HG03025 (cell line): ENCODE measurements at regions not wholly inside any gene's neighbourhood (a gene's known extent, or its start where the extent isn't known, plus 50 kb on each side); places are given as distances from the start of the nearest gene placed in this dataset.

Experiments used
- ATAC-seq: cut with Tn5 transposase; IDR thresholded peaks from one replicate; pipeline ENCODE4 v1.9.1; 2021; ENCODE audit warnings: mild to moderate bottlenecking, moderate library complexity; ENCODE audit not compliant: unreplicated experiment, low FRiP score

DNA sequence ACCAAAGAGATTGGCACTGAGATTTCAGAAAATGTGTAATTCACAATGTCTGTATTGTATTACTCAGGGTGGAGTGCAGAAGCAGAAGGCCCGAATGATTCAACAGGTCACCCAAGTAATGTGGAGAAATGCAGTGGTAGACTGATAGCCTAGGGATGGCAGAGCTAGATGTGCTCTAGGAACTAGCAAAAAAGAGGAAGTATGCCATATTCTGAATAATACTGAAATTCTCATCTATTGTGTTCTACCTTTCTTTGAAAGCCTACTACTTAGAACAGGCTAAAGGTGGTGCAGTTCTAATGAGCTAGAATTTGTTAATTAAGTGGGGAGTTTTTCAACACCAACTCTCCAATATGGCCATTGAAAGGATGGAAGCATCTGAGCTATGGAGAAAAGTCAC is 1449.8 kb upstream of the MIR17HG start:
- peak; percentile 92 for ATAC-seq

- ATAC-seq: no peak
Measured at GRCh38 chr13:89899302-89900103, 1448.0 kb upstream of the MIR17HG start.

GRCh38 chr13:89900104-89900765 is 1447.3 kb upstream of the MIR17HG start:
- ATAC-seq: no peak

DNA sequence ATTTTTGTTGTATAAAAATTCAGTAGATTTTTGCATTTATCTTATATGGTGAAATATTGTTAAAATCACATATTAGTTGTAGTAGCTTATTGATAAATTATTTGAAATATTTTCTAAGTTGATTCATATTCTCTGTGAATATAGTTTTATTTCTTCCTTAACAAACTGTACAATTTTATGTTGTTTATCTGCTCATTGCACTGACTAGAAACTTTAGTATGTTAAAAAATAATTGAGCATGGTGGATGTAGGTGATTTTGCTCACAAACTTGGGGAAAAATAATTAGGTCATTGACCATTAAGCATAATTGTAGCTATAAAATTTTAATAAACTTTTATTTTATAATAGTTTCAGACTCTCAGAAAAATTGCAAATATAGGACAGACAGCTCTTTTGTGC is 1445.3 kb upstream of the MIR17HG start:
- ATAC-seq: no peak

DNA sequence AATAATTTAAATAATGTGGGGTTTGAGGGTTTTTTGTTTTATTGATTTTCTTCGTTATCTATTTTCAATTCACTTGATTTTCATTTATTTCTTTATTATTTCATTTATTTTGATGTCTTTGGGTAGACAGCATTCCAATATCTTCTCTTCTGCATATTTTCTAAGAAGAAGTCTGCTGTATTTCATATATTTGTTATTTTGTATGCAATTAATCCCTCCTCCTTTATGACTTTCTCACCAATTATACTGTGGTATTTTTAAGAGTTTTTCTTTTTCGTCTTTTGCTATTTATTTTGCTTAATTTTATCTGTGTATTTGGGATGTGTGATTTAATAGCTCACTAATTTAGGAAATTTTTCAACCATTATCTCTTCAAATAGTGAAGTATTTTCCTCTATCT is 1444.4 kb upstream of the MIR17HG start:
- ATAC-seq: no peak

GRCh38 chr13:89910166-89910565 is 1437.3 kb upstream of the MIR17HG start:
- no peak for ATAC-seq

DNA sequence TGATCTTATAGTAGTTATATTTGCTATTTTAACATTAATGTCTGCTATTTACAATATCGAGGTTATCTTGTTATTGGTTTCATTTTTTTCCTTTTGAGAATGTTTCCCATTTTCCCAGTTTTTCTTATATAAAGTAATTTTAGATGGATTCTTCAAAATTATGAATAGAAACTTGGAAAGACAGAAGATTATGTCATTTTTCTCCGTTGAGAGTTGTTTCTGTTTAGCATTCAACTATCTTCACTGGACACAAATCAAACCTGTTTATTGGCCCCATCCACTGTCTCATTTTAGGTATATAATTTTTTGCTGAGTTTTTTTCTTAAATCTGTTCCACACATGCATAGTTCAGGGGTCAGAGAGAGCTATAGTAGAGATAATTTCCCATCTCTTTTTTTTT is 1430.9 kb upstream of the MIR17HG start:
- no peak for ATAC-seq

GRCh38 chr13:89920461-89920860 is 1427.0 kb upstream of the MIR17HG start:
- ATAC-seq: no peak

DNA sequence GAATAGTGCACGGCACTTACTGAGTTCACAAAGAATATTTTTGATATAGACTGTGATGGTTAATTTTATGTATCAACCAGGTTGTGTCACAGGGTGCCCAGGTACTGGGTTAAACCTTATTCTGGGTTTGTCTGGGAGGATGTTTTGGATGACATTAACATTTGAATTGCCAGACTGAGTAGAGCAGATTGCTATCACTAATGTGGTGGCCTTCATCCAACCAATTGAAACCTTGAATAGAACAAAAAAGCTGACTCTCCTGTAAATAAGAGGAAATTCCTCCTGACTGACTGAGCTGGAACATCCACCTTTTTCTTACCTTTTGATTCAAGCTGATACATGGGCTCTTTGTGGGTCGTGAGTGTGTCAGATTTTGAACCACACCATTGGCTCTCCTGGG is 1424.4 kb upstream of the MIR17HG start:
- ATAC-seq: no peak

DNA sequence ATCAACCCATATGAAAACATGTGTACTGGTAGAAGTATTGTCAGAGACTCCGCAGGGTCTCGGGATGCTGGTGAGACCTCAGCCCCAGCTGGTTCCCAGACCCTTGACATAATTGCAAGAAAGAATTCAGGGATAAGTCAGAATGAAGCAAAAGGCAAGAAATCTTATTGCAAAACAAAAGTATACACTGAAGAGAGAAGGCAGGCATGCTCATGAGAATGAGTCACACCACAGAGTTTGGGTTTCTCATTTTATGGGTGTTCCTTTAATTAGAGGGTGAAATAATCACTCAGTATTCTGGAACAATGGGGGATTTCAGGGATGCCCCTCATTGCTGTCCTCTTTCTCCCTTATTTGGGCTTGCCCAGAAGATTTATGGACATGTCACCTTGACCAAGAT is 1423.8 kb upstream of the MIR17HG start:
- ATAC-seq: no peak

GRCh38 chr13:89925107-89925506 is 1422.4 kb upstream of the MIR17HG start:
- ATAC-seq: no peak

- no peak for ATAC-seq
Measured at GRCh38 chr13:89930861-89931260, 1416.6 kb upstream of the MIR17HG start.

- ATAC-seq: no peak
Measured at GRCh38 chr13:89932902-89933301, 1414.6 kb upstream of the MIR17HG start.

DNA sequence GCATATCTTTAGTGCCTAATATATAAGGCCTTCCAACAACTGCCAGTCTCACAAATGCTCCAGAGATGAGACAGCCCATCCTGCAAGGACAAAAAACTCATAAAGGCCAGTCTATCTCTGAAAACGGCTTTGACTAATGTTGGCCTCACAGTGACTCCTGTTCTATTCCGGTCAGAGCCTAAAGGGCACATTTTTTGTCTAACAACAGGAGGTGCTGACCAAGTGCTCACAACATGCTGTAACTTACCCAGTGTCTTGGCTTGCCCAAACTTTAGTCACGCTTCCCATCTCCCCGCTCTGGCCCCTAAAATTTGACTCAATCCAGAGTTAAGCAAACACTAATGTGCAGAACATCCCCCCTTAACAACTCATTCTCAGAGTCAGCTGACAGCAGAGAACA is 1411.2 kb upstream of the MIR17HG start:
- no peak for ATAC-seq

GRCh38 chr13:89937420-89937819 is 1410.1 kb upstream of the MIR17HG start:
- no peak for ATAC-seq

- no peak for ATAC-seq
Measured at GRCh38 chr13:89940383-89940782, 1407.1 kb upstream of the MIR17HG start.

- no peak for ATAC-seq
Measured at GRCh38 chr13:89943139-89943538, 1404.3 kb upstream of the MIR17HG start.

- no peak for ATAC-seq
Measured at GRCh38 chr13:89950225-89950624, 1397.3 kb upstream of the MIR17HG start.

GRCh38 chr13:89951341-89951740 is 1396.1 kb upstream of the MIR17HG start:
- ATAC-seq: no peak

- no peak for ATAC-seq
Measured at GRCh38 chr13:89953581-89953980, 1393.9 kb upstream of the MIR17HG start.

GRCh38 chr13:89955773-89956172 is 1391.7 kb upstream of the MIR17HG start:
- ATAC-seq: no peak

GRCh38 chr13:89959074-89959473 is 1388.4 kb upstream of the MIR17HG start:
- ATAC-seq: no peak
